ENCODE measurements at regions not wholly inside any gene's neighbourhood (a gene's known extent, or its start where the extent isn't known, plus 50 kb on each side); places are given as distances from the start of the nearest gene placed in this dataset.

GRCh38 chr17:69714669-69715068, 300.2 kb downstream of the MAP2K6 start:
- DNase-seq (ENCODE audit: extremely low read depth, low read depth) = no peak
- no peak overlapping the region for H3K4me3 ChIP-seq (replicated peaks; ENCODE audit: low read depth, low read length)
- TF ChIP-seq CTCF (IDR thresholded peaks at IDR 0.05; ENCODE audit: low read depth, low read length, missing control alignments) = no peak

- no peak for TF ChIP-seq CTCF (IDR thresholded peaks at IDR 0.05; ENCODE audit: low read depth, low read length, missing control alignments)
- no peak overlapping the region for H3K4me3 ChIP-seq (replicated peaks; ENCODE audit: low read depth, low read length)
- DNase-seq (ENCODE audit: extremely low read depth, low read depth) = no peak
Measured at GRCh38 chr17:69715656-69716055, 301.2 kb downstream of the MAP2K6 start.

- no peak for TF ChIP-seq CTCF (IDR thresholded peaks at IDR 0.05; ENCODE audit: low read depth, low read length, missing control alignments)
- no peak overlapping the region for H3K4me3 ChIP-seq (replicated peaks; ENCODE audit: low read depth, low read length)
- no peak for DNase-seq (ENCODE audit: extremely low read depth, low read depth)
Measured at GRCh38 chr17:69716556-69716955, 302.1 kb downstream of the MAP2K6 start.

- DNase-seq (ENCODE audit: extremely low read depth, low read depth) = no peak
- no peak overlapping the region for H3K4me3 ChIP-seq (replicated peaks; ENCODE audit: low read depth, low read length)
- TF ChIP-seq CTCF (IDR thresholded peaks at IDR 0.05; ENCODE audit: low read depth, low read length, missing control alignments) = no peak
Measured at GRCh38 chr17:69717214-69717613, 302.7 kb downstream of the MAP2K6 start.

GRCh38 chr17:69717819-69718218, 303.3 kb downstream of the MAP2K6 start:
- no peak overlapping the region for H3K4me3 ChIP-seq (replicated peaks; ENCODE audit: low read depth, low read length)
- DNase-seq (ENCODE audit: extremely low read depth, low read depth) = no peak
- no peak for TF ChIP-seq CTCF (IDR thresholded peaks at IDR 0.05; ENCODE audit: low read depth, low read length, missing control alignments)

GRCh38 chr17:69719474-69720048, 305.1 kb downstream of the MAP2K6 start:
- no peak for DNase-seq (ENCODE audit: extremely low read depth, low read depth)
- no peak for TF ChIP-seq CTCF (IDR thresholded peaks at IDR 0.05; ENCODE audit: low read depth, low read length, missing control alignments)
- no peak overlapping the region for H3K4me3 ChIP-seq (replicated peaks; ENCODE audit: low read depth, low read length)

GRCh38 chr17:69722518-69722917, 308.0 kb downstream of the MAP2K6 start:
- no peak for DNase-seq (ENCODE audit: extremely low read depth, low read depth)
- TF ChIP-seq CTCF (IDR thresholded peaks at IDR 0.05; ENCODE audit: low read depth, low read length, missing control alignments) = no peak

More at GRCh38 chr17:69722518-69722917, 308.0 kb downstream of the MAP2K6 start:
- no peak overlapping the region for H3K4me3 ChIP-seq (replicated peaks; ENCODE audit: low read depth, low read length)

Data from HFF-Myc (cell line).